SK-N-SH treated with all-trans-retinoic acid at 6 μM for 48 hours (cell line): ENCODE measurements at regions not wholly inside any gene's neighbourhood (a gene's known extent, or its start where the extent isn't known, plus 50 kb on each side); places are given as distances from the start of the nearest gene placed in this dataset.

Experiments
- ATAC-seq: fragments of 200-7000 bp; cut with Tn5 transposase; 3 replicates; pipeline ENCODE4 v1.9.1; 2020; ENCODE audit warnings: mild to moderate bottlenecking, moderate library complexity
- ARNTL ChIP-seq: fragments of 450-650 bp; formaldehyde crosslinking; IDR thresholded peaks from 2 replicates; pipeline ENCODE4 v1.5.0; 2020; ENCODE audit warnings: low read depth, mild to moderate bottlenecking, moderate library complexity, borderline replicate concordance
- BACH2 ChIP-seq: fragments of 250-450 bp; sonication (Bioruptor Pico); IDR thresholded peaks from 2 replicates; pipeline ENCODE4 v1.9.0; 2021; ENCODE audit warnings: mild to moderate bottlenecking, borderline replicate concordance
- GLIS3 ChIP-seq: fragments of 250-450 bp; sonication (Bioruptor Pico); IDR thresholded peaks from 2 replicates; pipeline ENCODE4 v1.5.0; 2020; ENCODE audit warnings: mild to moderate bottlenecking, moderate library complexity
- OSR1 ChIP-seq: fragments of 250-450 bp; sonication (Bioruptor Pico); IDR thresholded peaks from 2 replicates; pipeline ENCODE4 v1.8.0; 2022; ENCODE audit warnings: moderate library complexity, mild to moderate bottlenecking, inconsistent platforms
- PPARA ChIP-seq: fragments of 250-450 bp; sonication (Bioruptor Pico); IDR thresholded peaks from 2 replicates; pipeline ENCODE4 v1.5.0; 2020; ENCODE audit warnings: mild to moderate bottlenecking, borderline replicate concordance
- SNAI2 ChIP-seq: fragments of 250-450 bp; sonication (Bioruptor Pico); IDR thresholded peaks from 2 replicates; pipeline ENCODE4 v1.5.0; 2020; ENCODE audit warnings: mild to moderate bottlenecking, moderate library complexity
- TOX ChIP-seq: fragments of 250-450 bp; sonication (Bioruptor Pico); IDR thresholded peaks from 2 replicates; pipeline ENCODE4 v1.8.0; 2021; ENCODE audit warnings: mild to moderate bottlenecking, moderate library complexity, borderline replicate concordance
- ZNF565 ChIP-seq: fragments of 450-650 bp; formaldehyde crosslinking; conservative IDR thresholded peaks from 2 replicates; pipeline ENCODE4 v1.5.0; 2020; ENCODE audit warnings: low read depth, mild to moderate bottlenecking, moderate library complexity
- ZNF70 ChIP-seq: fragments of 450-650 bp; formaldehyde crosslinking; IDR thresholded peaks from 2 replicates; pipeline ENCODE4 v1.5.0; 2020; ENCODE audit warnings: mild to moderate bottlenecking, moderate library complexity
- TF ChIP-seq, protein P1 (sequence below): fragments of 250-450 bp; sonication (Bioruptor Pico); IDR thresholded peaks from 2 replicates; pipeline ENCODE4 v1.8.0; 2021; ENCODE audit warnings: low read depth, mild to moderate bottlenecking, moderate library complexity, borderline replicate concordance
- TF ChIP-seq, protein P2 (sequence below): fragments of 250-450 bp; sonication (Bioruptor Pico); IDR thresholded peaks from 2 replicates; pipeline ENCODE4 v1.8.0; 2020; ENCODE audit warnings: mild to moderate bottlenecking, moderate library complexity, borderline replicate concordance
- TF ChIP-seq, protein P3 (sequence below): fragments of 250-450 bp; sonication (Bioruptor Pico); IDR thresholded peaks from 2 replicates; pipeline ENCODE4 v1.5.0; 2020; ENCODE audit warnings: mild to moderate bottlenecking, moderate library complexity
- TF ChIP-seq, protein P4 (sequence below): fragments of 250-450 bp; sonication (Bioruptor Pico); IDR thresholded peaks from 2 replicates; pipeline ENCODE4 v1.5.1; 2020; ENCODE audit warnings: low read depth, mild to moderate bottlenecking, moderate library complexity

DNA sequence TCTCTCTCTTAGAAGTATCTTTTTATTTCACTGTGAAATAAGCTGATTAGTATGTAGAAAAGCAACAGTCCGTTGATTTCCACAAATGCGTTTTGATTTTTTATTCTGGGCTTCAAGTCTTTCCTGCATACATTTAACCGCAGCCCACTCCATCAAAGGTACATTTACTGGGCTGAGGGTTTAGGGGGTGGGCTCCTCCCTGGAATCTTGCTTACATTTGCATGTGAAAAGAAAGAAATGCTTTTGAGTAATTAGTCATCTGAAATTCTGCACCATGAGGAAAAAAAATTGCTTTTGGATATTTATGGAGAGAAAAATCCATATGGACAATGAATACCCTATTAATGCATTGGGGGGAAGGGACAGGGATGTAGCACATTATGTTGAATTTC is 178.3 kb upstream of the MCHR2 start:
- no peak for ATAC-seq
- TF ChIP-seq, protein P1, sequence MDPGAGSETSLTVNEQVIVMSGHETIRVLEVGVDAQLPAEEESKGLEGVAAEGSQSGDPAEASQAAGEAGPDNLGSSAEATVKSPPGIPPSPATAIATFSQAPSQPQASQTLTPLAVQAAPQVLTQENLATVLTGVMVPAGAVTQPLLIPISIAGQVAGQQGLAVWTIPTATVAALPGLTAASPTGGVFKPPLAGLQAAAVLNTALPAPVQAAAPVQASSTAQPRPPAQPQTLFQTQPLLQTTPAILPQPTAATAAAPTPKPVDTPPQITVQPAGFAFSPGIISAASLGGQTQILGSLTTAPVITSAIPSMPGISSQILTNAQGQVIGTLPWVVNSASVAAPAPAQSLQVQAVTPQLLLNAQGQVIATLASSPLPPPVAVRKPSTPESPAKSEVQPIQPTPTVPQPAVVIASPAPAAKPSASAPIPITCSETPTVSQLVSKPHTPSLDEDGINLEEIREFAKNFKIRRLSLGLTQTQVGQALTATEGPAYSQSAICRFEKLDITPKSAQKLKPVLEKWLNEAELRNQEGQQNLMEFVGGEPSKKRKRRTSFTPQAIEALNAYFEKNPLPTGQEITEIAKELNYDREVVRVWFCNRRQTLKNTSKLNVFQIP (CRISPR knock-in tag), result no peak

DNA sequence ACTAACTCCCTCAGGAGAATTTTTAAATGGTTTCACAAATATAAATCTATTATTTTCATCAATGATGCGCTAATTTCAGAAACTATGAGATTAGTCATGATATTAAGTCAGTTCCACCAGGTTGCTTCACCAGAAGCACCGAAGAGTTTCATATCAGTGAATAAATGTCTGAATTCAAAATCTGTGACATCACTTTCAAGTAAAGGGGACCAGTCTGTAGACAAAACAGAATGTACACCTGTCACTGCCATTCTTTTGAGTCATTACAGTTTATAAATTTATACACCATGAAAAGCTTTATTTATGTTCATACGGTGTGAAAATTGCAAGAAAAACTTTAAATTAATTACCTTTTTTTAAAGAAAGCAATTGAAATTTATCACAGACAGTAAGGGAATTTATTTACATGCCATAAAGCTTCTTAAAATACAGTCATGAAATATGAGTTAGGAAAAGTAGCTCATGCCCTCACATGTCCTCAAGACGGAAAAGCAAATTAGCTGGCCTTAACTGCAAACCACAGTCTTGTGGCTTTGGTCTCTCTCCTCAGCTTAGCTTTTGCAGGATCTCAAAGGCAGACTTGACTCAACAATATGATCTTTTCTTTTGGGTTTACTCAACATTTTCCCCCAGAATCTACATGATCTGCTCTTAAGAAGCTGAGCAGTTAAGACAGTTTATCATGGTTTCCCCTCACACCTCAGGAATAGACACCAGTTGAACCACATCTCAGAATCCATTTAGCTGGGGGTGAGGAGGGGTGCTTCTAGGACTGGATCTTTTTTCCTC is 177.7 kb upstream of the MCHR2 start:
- no peak for ATAC-seq
- TF ChIP-seq, protein P2, sequence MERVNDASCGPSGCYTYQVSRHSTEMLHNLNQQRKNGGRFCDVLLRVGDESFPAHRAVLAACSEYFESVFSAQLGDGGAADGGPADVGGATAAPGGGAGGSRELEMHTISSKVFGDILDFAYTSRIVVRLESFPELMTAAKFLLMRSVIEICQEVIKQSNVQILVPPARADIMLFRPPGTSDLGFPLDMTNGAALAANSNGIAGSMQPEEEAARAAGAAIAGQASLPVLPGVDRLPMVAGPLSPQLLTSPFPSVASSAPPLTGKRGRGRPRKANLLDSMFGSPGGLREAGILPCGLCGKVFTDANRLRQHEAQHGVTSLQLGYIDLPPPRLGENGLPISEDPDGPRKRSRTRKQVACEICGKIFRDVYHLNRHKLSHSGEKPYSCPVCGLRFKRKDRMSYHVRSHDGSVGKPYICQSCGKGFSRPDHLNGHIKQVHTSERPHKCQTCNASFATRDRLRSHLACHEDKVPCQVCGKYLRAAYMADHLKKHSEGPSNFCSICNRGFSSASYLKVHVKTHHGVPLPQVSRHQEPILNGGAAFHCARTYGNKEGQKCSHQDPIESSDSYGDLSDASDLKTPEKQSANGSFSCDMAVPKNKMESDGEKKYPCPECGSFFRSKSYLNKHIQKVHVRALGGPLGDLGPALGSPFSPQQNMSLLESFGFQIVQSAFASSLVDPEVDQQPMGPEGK (CRISPR knock-in tag), result no peak
- TF ChIP-seq BACH2 (CRISPR knock-in tag), result no peak
- no peak for TF ChIP-seq OSR1 (CRISPR knock-in tag)
- no peak for TF ChIP-seq SNAI2 (CRISPR knock-in tag)

DNA sequence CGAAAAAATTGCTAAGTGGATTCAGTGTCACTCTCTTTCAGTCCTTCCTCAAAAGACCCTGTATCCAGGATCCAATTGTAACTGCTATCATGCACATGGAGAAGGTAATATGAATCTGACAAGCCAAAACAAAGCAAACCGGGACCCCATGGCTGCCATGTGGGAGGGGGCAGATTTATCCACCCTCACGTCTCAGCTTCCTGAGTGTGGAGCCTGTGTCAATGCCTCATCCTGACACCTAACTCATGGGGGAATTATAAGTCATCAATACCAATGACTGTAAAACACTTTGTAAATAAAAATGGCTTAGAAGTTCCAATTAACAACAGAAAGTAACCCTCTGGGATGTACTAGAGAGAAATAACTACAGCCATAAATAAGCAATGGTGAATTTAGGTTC is 174.1 kb upstream of the MCHR2 start:
- no peak for TF ChIP-seq ZNF70 (CRISPR knock-in tag)
- TF ChIP-seq ZNF565 (CRISPR knock-in tag), result no peak
- TF ChIP-seq, protein P1 (CRISPR knock-in tag), result no peak
- no peak for TF ChIP-seq TOX (CRISPR knock-in tag)
- TF ChIP-seq, protein P3, sequence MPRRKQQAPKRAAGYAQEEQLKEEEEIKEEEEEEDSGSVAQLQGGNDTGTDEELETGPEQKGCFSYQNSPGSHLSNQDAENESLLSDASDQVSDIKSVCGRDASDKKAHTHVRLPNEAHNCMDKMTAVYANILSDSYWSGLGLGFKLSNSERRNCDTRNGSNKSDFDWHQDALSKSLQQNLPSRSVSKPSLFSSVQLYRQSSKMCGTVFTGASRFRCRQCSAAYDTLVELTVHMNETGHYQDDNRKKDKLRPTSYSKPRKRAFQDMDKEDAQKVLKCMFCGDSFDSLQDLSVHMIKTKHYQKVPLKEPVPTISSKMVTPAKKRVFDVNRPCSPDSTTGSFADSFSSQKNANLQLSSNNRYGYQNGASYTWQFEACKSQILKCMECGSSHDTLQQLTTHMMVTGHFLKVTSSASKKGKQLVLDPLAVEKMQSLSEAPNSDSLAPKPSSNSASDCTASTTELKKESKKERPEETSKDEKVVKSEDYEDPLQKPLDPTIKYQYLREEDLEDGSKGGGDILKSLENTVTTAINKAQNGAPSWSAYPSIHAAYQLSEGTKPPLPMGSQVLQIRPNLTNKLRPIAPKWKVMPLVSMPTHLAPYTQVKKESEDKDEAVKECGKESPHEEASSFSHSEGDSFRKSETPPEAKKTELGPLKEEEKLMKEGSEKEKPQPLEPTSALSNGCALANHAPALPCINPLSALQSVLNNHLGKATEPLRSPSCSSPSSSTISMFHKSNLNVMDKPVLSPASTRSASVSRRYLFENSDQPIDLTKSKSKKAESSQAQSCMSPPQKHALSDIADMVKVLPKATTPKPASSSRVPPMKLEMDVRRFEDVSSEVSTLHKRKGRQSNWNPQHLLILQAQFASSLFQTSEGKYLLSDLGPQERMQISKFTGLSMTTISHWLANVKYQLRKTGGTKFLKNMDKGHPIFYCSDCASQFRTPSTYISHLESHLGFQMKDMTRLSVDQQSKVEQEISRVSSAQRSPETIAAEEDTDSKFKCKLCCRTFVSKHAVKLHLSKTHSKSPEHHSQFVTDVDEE (CRISPR knock-in tag), result no peak
- TF ChIP-seq ARNTL (CRISPR knock-in tag), result no peak
- no peak for ATAC-seq

DNA sequence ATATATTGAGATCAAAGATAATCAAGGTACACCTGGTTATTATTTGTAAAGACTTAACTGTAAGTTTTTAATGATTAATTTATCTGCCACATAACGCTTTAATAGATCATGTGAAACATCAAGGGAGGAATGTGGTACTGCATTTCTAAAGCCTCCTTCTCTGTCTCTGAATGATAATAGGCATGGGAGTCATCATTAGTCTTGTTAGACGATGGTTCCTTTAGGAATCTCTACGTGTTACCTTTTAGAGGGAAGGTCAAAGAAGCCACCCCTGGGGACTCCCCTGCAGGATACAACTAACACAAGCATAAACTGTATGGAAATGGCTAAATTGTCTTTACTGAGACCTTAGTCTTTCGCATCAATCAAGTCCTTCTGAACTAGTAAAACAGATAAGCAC is 173.6 kb upstream of the MCHR2 start:
- 0 out of 3 replicates have a peak, but pooled peaks have one; percentile 30 for ATAC-seq
- TF ChIP-seq, protein P4, sequence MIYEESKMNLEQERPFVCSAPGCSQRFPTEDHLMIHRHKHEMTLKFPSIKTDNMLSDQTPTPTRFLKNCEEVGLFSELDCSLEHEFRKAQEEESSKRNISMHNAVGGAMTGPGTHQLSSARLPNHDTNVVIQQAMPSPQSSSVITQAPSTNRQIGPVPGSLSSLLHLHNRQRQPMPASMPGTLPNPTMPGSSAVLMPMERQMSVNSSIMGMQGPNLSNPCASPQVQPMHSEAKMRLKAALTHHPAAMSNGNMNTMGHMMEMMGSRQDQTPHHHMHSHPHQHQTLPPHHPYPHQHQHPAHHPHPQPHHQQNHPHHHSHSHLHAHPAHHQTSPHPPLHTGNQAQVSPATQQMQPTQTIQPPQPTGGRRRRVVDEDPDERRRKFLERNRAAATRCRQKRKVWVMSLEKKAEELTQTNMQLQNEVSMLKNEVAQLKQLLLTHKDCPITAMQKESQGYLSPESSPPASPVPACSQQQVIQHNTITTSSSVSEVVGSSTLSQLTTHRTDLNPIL (CRISPR knock-in tag), result no peak
- no peak for TF ChIP-seq ARNTL (CRISPR knock-in tag)
- TF ChIP-seq GLIS3, result no peak
- TF ChIP-seq PPARA, result no peak
- TF ChIP-seq, protein P1 (CRISPR knock-in tag), result no peak
- TF ChIP-seq ZNF70 (CRISPR knock-in tag), result no peak
- no peak for TF ChIP-seq TOX (CRISPR knock-in tag)
